A673 (cell line): ENCODE measurements at regions not wholly inside any gene's neighbourhood (a gene's known extent, or its start where the extent isn't known, plus 50 kb on each side); places are given as distances from the start of the nearest gene placed in this dataset.

ENCODE experiments used
- BruUV-seq: library from RNA; stranded (reverse); fragments of 400-500 nt; replicated peaks from 2 replicates; lab custom pipeline; 2021; lab: Mats Ljungman, UMichigan
- CTCF ChIA-PET: fragments of 300-600 bp; sonication (Branson Sonifier 250); formaldehyde crosslinking; loops from one replicate; lab custom pipeline; 2022; ENCODE audit warnings: antibody characterized with exemption; lab: Charles Lee
- POLR2A ChIA-PET: fragments of 300-600 bp; sonication (Branson Sonifier 250); formaldehyde crosslinking; loops from one replicate; lab custom pipeline; 2022; ENCODE audit warnings: antibody characterized with exemption; ENCODE audit not compliant: low non-redundant PET; lab: Charles Lee
- DNase-seq: peaks from one replicate; pipeline ENCODE4 v3.0.0-alpha.2; 2015; ENCODE audit warnings: low spot score
- H3K27ac ChIP-seq: fragments of 200-600 bp; sonication (generic); 2 replicates; pipeline ENCODE4 v1.5.1; 2016; ENCODE audit warnings: mixed run types, low read depth, mild to moderate bottlenecking, mixed read lengths, antibody characterized with exemption, low read length; ENCODE audit not compliant: poor library complexity, severe bottlenecking
- H3K27me3 ChIP-seq: fragments of 200-600 bp; sonication (generic); replicated peaks from 2 replicates; pipeline ENCODE4 v1.6.1; 2017; ENCODE audit warnings: mixed run types, low read depth, mild to moderate bottlenecking, mixed read lengths, antibody characterized with exemption, low read length; ENCODE audit not compliant: insufficient read depth, poor library complexity
- H3K36me3 ChIP-seq: fragments of 200-600 bp; sonication (generic); 2 replicates; pipeline ENCODE4 v1.6.1; 2016; ENCODE audit warnings: mixed run types, mild to moderate bottlenecking, mixed read lengths, antibody characterized with exemption, low read length; ENCODE audit not compliant: insufficient read depth, poor library complexity, severe bottlenecking
- H3K4me1 ChIP-seq: fragments of 200-600 bp; sonication (generic); 2 replicates; pipeline ENCODE4 v1.6.1; 2017; ENCODE audit warnings: mixed run types, mild to moderate bottlenecking, mixed read lengths, antibody characterized with exemption, low read length; ENCODE audit not compliant: insufficient read depth, poor library complexity, severe bottlenecking
- H3K4me3 ChIP-seq: fragments of 200-600 bp; sonication (generic); 2 replicates; pipeline ENCODE4 v1.5.1; 2016; ENCODE audit warnings: low read depth, mixed run types, mild to moderate bottlenecking, mixed read lengths, low read length; ENCODE audit not compliant: poor library complexity, severe bottlenecking
- H3K9me3 ChIP-seq: fragments of 200-600 bp; sonication (generic); 2 replicates; pipeline ENCODE4 v1.6.1; 2016; ENCODE audit warnings: mixed run types, low read depth, mild to moderate bottlenecking, mixed read lengths, antibody characterized with exemption, low read length; ENCODE audit not compliant: poor library complexity, severe bottlenecking
- CTCF ChIP-seq: fragments of 300-800, 200-600 bp; sonication (generic); conservative IDR thresholded peaks from 2 replicates; pipeline ENCODE4 v1.5.1; 2017; ENCODE audit warnings: low read depth, mild to moderate bottlenecking, antibody characterized with exemption, low read length, moderate library complexity, mixed read lengths
- EZH2 ChIP-seq: fragments of 200-600 bp; sonication (generic); IDR thresholded peaks from 2 replicates; pipeline ENCODE4 v1.6.1; 2017; ENCODE audit warnings: borderline replicate concordance, low read depth, mild to moderate bottlenecking, mixed read lengths, antibody characterized with exemption, low read length; ENCODE audit not compliant: poor library complexity, severe bottlenecking
- intact Hi-C: fragments of 100-400 bp; cut with micrococcal nuclease; formaldehyde crosslinking; loops from one replicate; pipeline ENCODE4 v1.10.0; 2022; ENCODE audit not compliant: unreplicated experiment

- Histone ChIP-seq H3K27ac (no peak overlapping the region), H3K4me3 (no peak overlapping the region)
Measured at GRCh38 chr22:49052023-49052538, 775.6 kb downstream of the BRD1 start.

GRCh38 chr22:49051491-49052022 lies 776.1 kb downstream of the BRD1 start:
- Histone ChIP-seq H3K27me3 (no peaks in the 10 kb centered on the region), H3K36me3 (no peaks in the 10 kb centered on the region), H3K9me3 (no peaks in the 10 kb centered on the region), H3K27ac (no peak overlapping the region), H3K4me1 (peaks cover 4% of the 10 kb centered on the region), H3K4me3 (no peak overlapping the region)
- CTCF ChIA-PET, result no interaction called here
- DNase-seq, result no peak
- BruUV-seq, result no TSS peak
- POLR2A ChIA-PET, result no interaction called here
- TF ChIP-seq EZH2 (no peak), CTCF (no peak)
- intact Hi-C loops, result no loop called here

More at GRCh38 chr22:49052023-49052538, 775.6 kb downstream of the BRD1 start:
- Histone ChIP-seq H3K36me3 (no peaks in the 10 kb centered on the region), H3K4me1 (no peaks in the 10 kb centered on the region), H3K9me3 (no peaks in the 10 kb centered on the region), H3K27me3 (no peaks in the 10 kb centered on the region)
- TF ChIP-seq EZH2, result no peak
- TF ChIP-seq CTCF, result no peak
- intact Hi-C loops, result no loop called here
- POLR2A ChIA-PET, result no interaction called here
- no peak for DNase-seq
- CTCF ChIA-PET, result no interaction called here
- no TSS peak for BruUV-seq

- H3K36me3 ChIP-seq, result no peaks in the 10 kb centered on the region
- no peak overlapping the region for H3K4me3 ChIP-seq
- intact Hi-C loops, result loop anchor here (5.0 to 10.0 kb wide), 3 partner anchors 177 to 583 kb away; no protein-coding TSS in a partner anchor
- no peaks in the 10 kb centered on the region for H3K9me3 ChIP-seq
- H3K27ac ChIP-seq, result no peak overlapping the region
- BruUV-seq, result no TSS peak
- no peaks in the 10 kb centered on the region for H3K27me3 ChIP-seq
- DNase-seq, result no peak
- no peak for TF ChIP-seq EZH2
- TF ChIP-seq CTCF, result no peak
- POLR2A ChIA-PET, result no interaction called here
- CTCF ChIA-PET, result no interaction called here
- H3K4me1 ChIP-seq, result peaks cover 13% of the 10 kb centered on the region
Measured at GRCh38 chr22:49049691-49050090, 778.0 kb downstream of the BRD1 start.
